ENCODE measurements at regions not wholly inside any gene's neighbourhood (a gene's known extent, or its start where the extent isn't known, plus 50 kb on each side); places are given as distances from the start of the nearest gene placed in this dataset.
"Not testable (repeated sequence)": the region's sequence is repeated elsewhere in the genome, so short reads cannot be mapped to it uniquely, and the experiment has no call there.

- no peak for DNase-seq (ENCODE audit: low spot score)
- intact Hi-C loops (cut with DNase I), result no loop called here
Measured at GRCh38 chr1:184826001-184826400, 71.3 kb upstream of the EDEM3 start.

GRCh38 chr1:184825571-184825970 lies 70.9 kb upstream of the EDEM3 start:
- no peak for DNase-seq (ENCODE audit: low spot score)
- intact Hi-C loops (cut with DNase I), result no loop called here

GRCh38 chr1:184824691-184825323 lies 70.1 kb upstream of the EDEM3 start:
- intact Hi-C loops (cut with DNase I), result no loop called here

DNA sequence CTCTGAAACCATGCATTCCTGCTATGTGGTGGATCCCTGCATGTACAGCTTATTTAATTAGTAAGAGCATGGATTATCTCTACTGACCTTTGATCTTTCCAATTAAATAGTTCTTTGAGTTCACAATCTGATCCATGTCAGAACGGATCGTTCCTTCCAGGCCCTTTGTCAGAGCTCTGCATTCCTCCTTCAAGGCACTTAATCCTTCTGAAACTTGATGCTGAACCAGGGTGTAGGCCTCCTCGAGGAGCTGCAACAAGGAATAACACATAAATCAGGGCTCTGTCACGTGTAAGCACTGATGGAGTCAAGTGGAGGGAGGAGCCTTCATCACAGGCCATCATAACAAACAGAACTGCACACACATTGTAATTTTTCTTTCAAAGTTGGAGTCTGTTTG lies 68.4 kb upstream of the EDEM3 start:
- intact Hi-C loops (cut with DNase I), result no loop called here
- DNase-seq (ENCODE audit: low spot score), result no peak

More at GRCh38 chr1:184824691-184825323, 70.1 kb upstream of the EDEM3 start:
- no peak for DNase-seq (ENCODE audit: low spot score)

GRCh38 chr1:184822267-184822666 lies 67.6 kb upstream of the EDEM3 start:
- intact Hi-C loops (cut with DNase I), result no loop called here

DNA sequence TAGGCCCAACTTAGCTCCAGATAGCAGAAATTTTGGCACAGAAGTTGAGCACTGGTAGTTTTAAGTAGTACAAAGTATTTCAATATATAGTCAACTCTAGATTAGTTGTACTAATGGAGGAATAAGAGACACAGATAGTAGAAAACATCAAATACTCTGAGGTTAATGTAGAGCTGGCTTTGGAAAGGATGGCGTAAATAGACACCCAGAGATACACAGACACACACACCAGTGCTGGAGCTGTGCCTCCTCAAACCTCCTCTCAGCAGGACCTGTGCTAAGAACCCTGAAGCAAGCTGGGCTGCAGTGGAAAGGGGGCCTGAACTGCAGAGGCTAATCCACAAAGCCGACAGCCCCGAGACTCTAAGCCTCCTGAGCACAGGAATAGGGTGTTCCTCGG lies 67.0 kb upstream of the EDEM3 start:
- intact Hi-C loops (cut with DNase I), result no loop called here
- no peak for DNase-seq (ENCODE audit: low spot score)

More at GRCh38 chr1:184822267-184822666, 67.6 kb upstream of the EDEM3 start:
- DNase-seq (ENCODE audit: low spot score), result no peak

DNA sequence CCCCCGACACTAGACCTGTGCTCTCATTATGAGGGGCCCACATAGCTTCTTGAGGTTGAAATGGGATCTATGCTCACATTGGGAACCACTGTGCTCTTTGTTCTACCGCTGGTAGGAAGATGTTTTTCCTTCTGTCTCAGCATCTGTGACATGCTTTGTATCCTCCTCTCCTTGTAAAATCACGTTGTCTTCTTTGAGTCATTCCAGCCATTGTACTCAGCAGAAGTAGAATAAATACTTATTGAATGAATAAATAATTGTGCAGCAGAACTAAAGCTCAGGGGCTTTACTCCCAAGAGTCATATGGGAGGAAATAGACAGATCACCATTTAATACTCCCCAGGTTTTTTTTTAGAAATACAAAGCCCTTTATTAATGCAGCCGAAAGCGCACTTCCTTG lies 66.3 kb upstream of the EDEM3 start:
- no peak for DNase-seq (ENCODE audit: low spot score)
- intact Hi-C loops (cut with DNase I), result no loop called here

- intact Hi-C loops (cut with DNase I), result no loop called here
- DNase-seq (ENCODE audit: low spot score), result no peak
Measured at GRCh38 chr1:184820218-184820750, 65.6 kb upstream of the EDEM3 start.

- intact Hi-C loops (cut with DNase I), result no loop called here
- no peak for DNase-seq (ENCODE audit: low spot score)
Measured at GRCh38 chr1:184818646-184819045, 64.0 kb upstream of the EDEM3 start.

- intact Hi-C loops (cut with DNase I); DNase-seq (ENCODE audit: low spot score): not testable (repeated sequence)
Measured at GRCh38 chr1:184817003-184817402, 62.3 kb upstream of the EDEM3 start.

DNA sequence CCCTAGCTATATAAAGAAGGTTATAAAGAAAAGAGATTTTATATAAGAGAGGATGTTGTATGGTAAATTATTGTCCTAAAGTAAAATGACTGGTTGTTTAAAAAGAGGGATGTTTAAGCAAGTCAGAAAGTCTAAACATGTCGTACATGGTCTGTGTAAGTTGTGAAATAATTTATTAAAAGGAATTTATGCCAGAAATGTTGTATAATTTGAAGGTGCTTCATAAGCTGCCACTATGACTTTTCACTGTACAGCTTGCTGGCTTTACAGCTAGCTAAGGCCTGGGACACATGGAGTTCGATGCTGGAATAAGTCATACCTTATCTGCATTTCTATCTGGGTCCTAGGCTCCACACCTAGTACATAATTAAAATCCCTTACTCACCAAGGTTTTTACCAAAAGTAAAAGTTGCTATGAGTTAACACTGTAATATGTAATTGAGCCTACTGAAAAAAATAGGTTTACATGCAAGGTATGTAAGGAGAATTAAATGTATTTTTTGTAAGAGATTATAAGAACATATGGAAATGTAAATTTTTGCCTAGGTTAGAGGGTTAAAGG lies 59.0 kb upstream of the EDEM3 start:
- intact Hi-C loops (cut with DNase I), result no loop called here
- DNase-seq (ENCODE audit: low spot score), result no peak

DNA sequence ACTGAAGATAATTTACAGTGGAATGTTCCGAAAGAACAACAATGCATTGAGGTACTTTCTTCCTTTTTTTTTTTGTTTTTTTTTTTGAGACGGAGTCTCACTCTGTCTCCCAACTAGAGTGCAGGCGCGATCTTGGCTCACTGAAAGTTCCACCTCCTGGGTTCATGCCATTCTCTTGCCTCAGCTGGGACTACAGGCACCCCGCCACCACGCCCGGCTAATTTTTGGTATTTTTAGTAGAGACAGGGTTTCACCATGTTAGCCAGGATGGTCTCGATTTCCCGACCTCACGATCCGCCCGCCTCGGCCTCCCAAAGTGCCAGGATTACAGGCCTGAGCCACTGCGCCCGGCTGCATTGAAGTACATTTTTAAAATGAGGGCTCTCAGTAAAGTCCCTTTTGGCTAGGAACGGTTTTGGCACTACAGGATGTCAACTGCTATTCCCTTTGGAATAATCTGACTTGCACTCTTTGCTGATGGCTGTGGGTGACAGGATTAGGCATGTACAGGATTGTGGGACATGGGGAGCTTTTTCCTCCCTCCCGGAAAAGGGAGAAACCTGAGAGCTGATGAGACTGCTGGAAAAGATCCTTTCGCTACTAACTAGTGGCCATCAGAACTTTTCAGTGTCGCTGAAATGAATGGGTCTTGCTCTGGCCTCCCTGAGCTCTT lies 56.9 kb upstream of the EDEM3 start:
- peak; percentile 82 for DNase-seq (ENCODE audit: low spot score)
- intact Hi-C loops (cut with DNase I), result no loop called here

- no peak for DNase-seq (ENCODE audit: low spot score)
- intact Hi-C loops (cut with DNase I), result no loop called here
Measured at GRCh38 chr1:184810735-184811343, 56.2 kb upstream of the EDEM3 start.

- no peak for DNase-seq (ENCODE audit: low spot score)
- intact Hi-C loops (cut with DNase I), result loop anchor here (5.0 to 10.0 kb wide), 2 partner anchors 176 to 358 kb away; no protein-coding TSS in a partner anchor
Measured at GRCh38 chr1:184806296-184806721, 51.7 kb upstream of the EDEM3 start.

DNA sequence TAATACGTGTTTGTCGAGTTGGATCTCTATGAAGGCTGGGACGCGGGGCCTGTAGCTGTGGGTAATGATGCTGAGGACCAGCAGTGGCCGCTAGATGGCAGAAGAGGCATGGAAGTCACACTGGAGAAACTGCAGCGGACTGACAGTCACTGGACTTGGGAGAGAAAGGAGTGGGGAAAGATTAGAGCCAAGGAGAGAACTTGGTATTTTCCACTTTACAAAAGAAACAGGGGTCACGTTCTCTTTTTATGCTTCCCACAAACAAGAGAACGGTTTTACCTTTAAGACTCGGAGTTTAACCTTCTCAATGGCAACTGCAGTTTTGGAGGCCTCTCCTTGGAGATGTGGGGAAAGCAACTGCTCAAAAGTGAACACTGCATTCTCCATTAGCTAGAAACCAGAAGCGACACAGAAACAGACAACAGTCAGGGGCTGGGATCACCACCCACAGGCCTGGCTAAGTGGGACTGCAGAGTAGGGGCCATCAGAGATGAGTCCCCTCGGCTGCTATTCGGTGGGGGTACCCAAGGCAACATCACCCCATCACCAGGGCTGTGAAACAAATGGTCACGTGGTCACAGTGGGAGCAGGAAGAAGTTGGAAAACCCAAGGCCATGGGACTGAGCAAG lies 51.1 kb upstream of the EDEM3 start:
- peak; percentile 96 for DNase-seq (ENCODE audit: low spot score)
- intact Hi-C loops (cut with DNase I), result loop anchor here (2.0 to 10.0 kb wide), 3 partner anchors 177 to 359 kb away; no protein-coding TSS in a partner anchor
